AML-193 (cell line): ENCODE measurements at regions not wholly inside any gene's neighbourhood (a gene's known extent, or its start where the extent isn't known, plus 50 kb on each side); places are given as distances from the start of the nearest gene placed in this dataset.
"Not testable (repeated sequence)": the region's sequence is repeated elsewhere in the genome, so short reads cannot be mapped to it uniquely, and the experiment has no call there.

Experiments
- DNase-seq, 2 experiments: peaks; one replicate each; lab custom pipeline; 2025; lab: John Stamatoyannopoulos, UW

- not testable (repeated sequence) for DNase-seq
These were observed 1269.1 kb downstream of the RPIA start for GRCh38 chr2:89960570-89960969.

GRCh38 chr2:89968567-89968966 is 1277.1 kb downstream of the RPIA start:
- not testable (repeated sequence) for DNase-seq

GRCh38 chr2:89969190-89969589 is 1277.7 kb downstream of the RPIA start:
- not testable (repeated sequence) for DNase-seq

GRCh38 chr2:89973849-89974248 is 1282.4 kb downstream of the RPIA start:
- DNase-seq: not testable (repeated sequence)

- DNase-seq: not testable (repeated sequence)
These were observed 1288.5 kb downstream of the RPIA start for GRCh38 chr2:89979826-89980537.

GRCh38 chr2:89982246-89982645 is 1290.8 kb downstream of the RPIA start:
- DNase-seq: peak; percentile 54 to 57

GRCh38 chr2:89985650-89986049 is 1294.2 kb downstream of the RPIA start:
- not testable (repeated sequence) for DNase-seq

GRCh38 chr2:89986532-89986931 is 1295.1 kb downstream of the RPIA start:
- not testable (repeated sequence) for DNase-seq

- not testable (repeated sequence) for DNase-seq
These were observed 1305.3 kb downstream of the RPIA start for GRCh38 chr2:89996779-89997178.

- DNase-seq: not testable (repeated sequence)
These were observed 1313.1 kb downstream of the RPIA start for GRCh38 chr2:90004553-90004952.

- not testable (repeated sequence) for DNase-seq
These were observed 1319.1 kb downstream of the RPIA start for GRCh38 chr2:90010442-90011100.

GRCh38 chr2:90011101-90011443 is 1319.6 kb downstream of the RPIA start:
- not testable (repeated sequence) for DNase-seq

GRCh38 chr2:90019908-90020307 is 1328.4 kb downstream of the RPIA start:
- not testable (repeated sequence) for DNase-seq

- not testable (repeated sequence) for DNase-seq
These were observed 1329.8 kb downstream of the RPIA start for GRCh38 chr2:90021234-90021633.

GRCh38 chr2:90027231-90027643 is 1335.8 kb downstream of the RPIA start:
- not testable (repeated sequence) for DNase-seq

GRCh38 chr2:90028381-90029079 is 1337.1 kb downstream of the RPIA start:
- DNase-seq: peak; percentile 43 to 46

- DNase-seq: not testable (repeated sequence)
These were observed 1337.6 kb downstream of the RPIA start for GRCh38 chr2:90029080-90029428.

- not testable (repeated sequence) for DNase-seq
These were observed 1340.8 kb downstream of the RPIA start for GRCh38 chr2:90032269-90032668.

GRCh38 chr2:90036335-90036734 is 1344.9 kb downstream of the RPIA start:
- peak; percentile 20 to 30 for DNase-seq

GRCh38 chr2:90039093-90039492 is 1347.6 kb downstream of the RPIA start:
- not testable (repeated sequence) for DNase-seq

- not testable (repeated sequence) for DNase-seq
These were observed 1356.3 kb downstream of the RPIA start for GRCh38 chr2:90047776-90048175.

- not testable (repeated sequence) for DNase-seq
These were observed 1360.7 kb downstream of the RPIA start for GRCh38 chr2:90052113-90052631.
